ENCODE measurements at regions not wholly inside any gene's neighbourhood (a gene's known extent, or its start where the extent isn't known, plus 50 kb on each side); places are given as distances from the start of the nearest gene placed in this dataset.

DNA sequence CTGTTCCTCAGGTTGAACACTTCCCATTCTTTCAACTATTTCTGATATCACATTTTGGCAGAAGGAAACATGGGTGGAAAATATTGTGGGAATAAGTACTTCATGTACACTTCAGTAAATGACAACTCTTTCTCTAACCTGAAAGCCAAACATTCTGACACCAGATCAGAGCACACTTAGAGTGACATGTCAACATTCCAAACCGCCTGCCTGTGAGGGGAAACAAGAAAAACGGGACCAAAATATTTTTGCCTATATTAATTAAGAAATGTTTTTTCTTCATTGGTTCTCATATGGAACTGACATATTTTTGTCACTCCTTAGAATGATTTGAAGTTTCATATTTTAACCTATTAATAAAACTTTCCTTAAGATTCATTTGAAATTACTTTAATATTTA lies 483.1 kb downstream of the MAFB start:
- no peak for TF ChIP-seq CTCF (IDR thresholded peaks at IDR 0.05; ENCODE audit: low read depth, low read length, missing control alignments)
- DNase-seq = no peak
- Histone ChIP-seq H3K27ac (no peak overlapping the region), H3K27me3 (replicated peaks) (no peaks in the 10 kb centered on the region), H3K4me3 (ENCODE audit: low read depth, low read length) (no peak overlapping the region), H3K36me3 (replicated peaks) (no peaks in the 10 kb centered on the region)
- in situ Hi-C loops (cut with HindIII; ENCODE audit: low pct_ligation_motif_present, low sequenced_read_pairs) = no loop called here

- H3K4me3 ChIP-seq (ENCODE audit: low read depth, low read length) = no peak overlapping the region
- H3K36me3 ChIP-seq (replicated peaks) = no peaks in the 10 kb centered on the region
- in situ Hi-C loops (cut with HindIII; ENCODE audit: low pct_ligation_motif_present, low sequenced_read_pairs) = no loop called here
- no peak overlapping the region for H3K27ac ChIP-seq
- DNase-seq = no peak
- TF ChIP-seq CTCF (IDR thresholded peaks at IDR 0.05; ENCODE audit: low read depth, low read length, missing control alignments) = no peak
- H3K27me3 ChIP-seq (replicated peaks) = no peaks in the 10 kb centered on the region
Measured at GRCh38 chr20:40203032-40203431, 486.0 kb downstream of the MAFB start.

DNA sequence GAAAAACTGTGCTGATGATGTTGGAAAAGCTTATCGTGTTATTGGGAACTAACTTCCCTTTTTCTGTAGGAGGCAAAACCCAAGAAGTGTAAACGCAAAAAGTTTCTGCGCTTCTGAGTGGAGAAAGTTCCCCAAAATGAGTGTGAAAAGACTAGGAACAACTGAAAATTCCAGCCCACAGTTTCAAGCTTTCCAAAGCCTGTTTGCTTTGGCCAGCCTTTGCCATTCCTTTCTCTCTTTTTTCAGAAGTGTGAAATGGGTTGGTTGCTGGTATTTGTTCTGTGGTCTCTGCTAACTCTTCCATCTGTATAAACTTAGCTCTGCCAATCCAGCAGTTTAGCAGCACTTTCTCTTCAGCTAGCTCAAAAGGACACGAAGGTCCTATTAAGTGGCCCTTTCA lies 491.3 kb downstream of the MAFB start:
- H3K4me3 ChIP-seq (ENCODE audit: low read depth, low read length) = no peak overlapping the region
- H3K27ac ChIP-seq = no peak overlapping the region
- H3K27me3 ChIP-seq (replicated peaks) = no peaks in the 10 kb centered on the region
- no peaks in the 10 kb centered on the region for H3K36me3 ChIP-seq (replicated peaks)
- in situ Hi-C loops (cut with HindIII; ENCODE audit: low pct_ligation_motif_present, low sequenced_read_pairs) = no loop called here
- DNase-seq = peak; percentile 24
- TF ChIP-seq CTCF (IDR thresholded peaks at IDR 0.05; ENCODE audit: low read depth, low read length, missing control alignments) = no peak

DNA sequence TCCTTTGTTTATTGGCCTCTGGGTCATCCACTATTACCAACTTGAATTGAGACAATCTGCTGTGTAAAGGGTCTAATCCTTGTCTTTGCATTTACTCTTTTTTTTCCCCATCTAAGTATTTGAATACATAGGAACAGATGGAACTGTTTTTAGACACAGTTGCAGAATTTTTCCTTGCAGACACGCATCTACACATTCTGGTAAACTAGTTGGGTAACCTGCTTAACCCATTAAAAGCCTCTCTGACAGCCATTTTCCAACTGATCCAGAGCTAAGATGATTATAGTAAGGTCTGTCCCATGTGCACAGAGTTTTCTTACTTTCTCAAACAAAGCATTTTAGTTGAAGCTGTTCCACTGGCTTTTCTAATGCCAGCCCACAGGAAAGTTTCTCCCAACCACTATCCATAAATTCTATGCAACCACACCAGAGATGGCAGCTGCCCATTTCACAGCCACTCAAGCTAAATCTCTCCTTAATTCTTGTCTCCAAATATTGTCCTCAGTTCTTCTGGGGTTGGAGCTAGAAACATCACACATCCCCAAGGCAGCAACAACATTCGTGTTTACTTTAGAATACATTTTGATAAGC lies 492.1 kb downstream of the MAFB start:
- DNase-seq = no peak
- H3K4me3 ChIP-seq (ENCODE audit: low read depth, low read length) = no peak overlapping the region
- TF ChIP-seq CTCF (IDR thresholded peaks at IDR 0.05; ENCODE audit: low read depth, low read length, missing control alignments) = no peak
- no peaks in the 10 kb centered on the region for H3K36me3 ChIP-seq (replicated peaks)
- in situ Hi-C loops (cut with HindIII; ENCODE audit: low pct_ligation_motif_present, low sequenced_read_pairs) = no loop called here
- H3K27me3 ChIP-seq (replicated peaks) = no peaks in the 10 kb centered on the region
- no peak overlapping the region for H3K27ac ChIP-seq

GRCh38 chr20:40195742-40196141 lies 493.3 kb downstream of the MAFB start:
- H3K27me3 ChIP-seq (replicated peaks) = no peaks in the 10 kb centered on the region
- H3K4me3 ChIP-seq (ENCODE audit: low read depth, low read length) = no peak overlapping the region
- no peak for TF ChIP-seq CTCF (IDR thresholded peaks at IDR 0.05; ENCODE audit: low read depth, low read length, missing control alignments)
- no peaks in the 10 kb centered on the region for H3K36me3 ChIP-seq (replicated peaks)
- H3K27ac ChIP-seq = no peak overlapping the region
- in situ Hi-C loops (cut with HindIII; ENCODE audit: low pct_ligation_motif_present, low sequenced_read_pairs) = no loop called here
- DNase-seq = no peak

- no peak for TF ChIP-seq CTCF (IDR thresholded peaks at IDR 0.05; ENCODE audit: low read depth, low read length, missing control alignments)
- Histone ChIP-seq H3K27me3 (replicated peaks) (no peaks in the 10 kb centered on the region), H3K36me3 (replicated peaks) (no peaks in the 10 kb centered on the region), H3K27ac (no peak overlapping the region), H3K4me3 (ENCODE audit: low read depth, low read length) (no peak overlapping the region)
- no peak for DNase-seq
- in situ Hi-C loops (cut with HindIII; ENCODE audit: low pct_ligation_motif_present, low sequenced_read_pairs) = no loop called here
Measured at GRCh38 chr20:40192529-40192928, 496.5 kb downstream of the MAFB start.
